Heart left ventricle (tissue), 16 donors: ENCODE measurements at regions not wholly inside any gene's neighbourhood (a gene's known extent, or its start where the extent isn't known, plus 50 kb on each side); places are given as distances from the start of the nearest gene placed in this dataset.

Experiments used
- ATAC-seq, 4 donors: fragments of 200-7000 bp; cut with Tn5 transposase; one replicate each; pipeline ENCODE4 v1.9.1; 2020 to 2022; ENCODE audit warnings: moderate library complexity in 4 of 4, mild to moderate bottlenecking in 3 of 4, moderate number of reproducible peaks in 1 of 4
- DNase-seq, 5 donors: peaks; one replicate each; pipeline ENCODE4 v3.0.0-alpha.2; 2020
- H3K27ac ChIP-seq, 12 donors: fragments of 200-600 bp; sonication (generic) in 4 of 12; one replicate each; pipeline versions ENCODE4 v1.5.0 to v1.8.0; 2016 to 2022; ENCODE audit warnings: mild to moderate bottlenecking in 2 of 12
- H3K27me3 ChIP-seq, 9 donors: fragments of 200-600 bp; sonication (generic) in 2 of 9; one replicate each; pipeline versions ENCODE4 v1.5.1 to v1.8.0; 2016 to 2022; ENCODE audit warnings: mild to moderate bottlenecking in 3 of 9
- H3K36me3 ChIP-seq, 9 donors: fragments of 200-600 bp; sonication (generic) in 2 of 9; one replicate each; pipeline versions ENCODE4 v1.5.0 to v1.8.0; 2018 to 2022; ENCODE audit warnings: mild to moderate bottlenecking in 2 of 9
- H3K4me1 ChIP-seq, 12 donors: fragments of 200-600 bp; sonication (generic) in 4 of 12; one replicate each; pipeline versions ENCODE4 v1.5.0 to v1.8.0; 2016 to 2022; ENCODE audit warnings: mild to moderate bottlenecking in 3 of 12
- H3K4me3 ChIP-seq, 12 donors: fragments of 200-600 bp; sonication (generic) in 4 of 12; one replicate each; pipeline versions ENCODE4 v1.5.0 to v1.8.0; 2017 to 2022; ENCODE audit warnings: mild to moderate bottlenecking in 9 of 12, moderate library complexity in 4 of 12
- H3K9me3 ChIP-seq, 12 donors: fragments of 200-600 bp; sonication (generic) in 4 of 12; one replicate each; pipeline versions ENCODE4 v1.5.0 to v1.8.0; 2016 to 2022; ENCODE audit warnings: mild to moderate bottlenecking in 1 of 12
- CTCF ChIP-seq, 12 donors: fragments of 200-600 bp; sonication (generic) in 4 of 12; IDR thresholded peaks; one replicate each; pipeline versions ENCODE4 v1.5.0 to v1.8.0; 2018 to 2022; ENCODE audit warnings: antibody characterized with exemption in 12 of 12, mild to moderate bottlenecking in 5 of 12
- POLR2A ChIP-seq, 2 donors: fragments of 450-650 bp; IDR thresholded peaks; one replicate each; pipeline ENCODE4 v1.6.1; 2017; ENCODE audit warnings: antibody characterized with exemption in 2 of 2, mild to moderate bottlenecking in 2 of 2, moderate library complexity in 2 of 2
- WGBS, 4 donors: extraction: QIAGEN DNeasy Blood & Tissue Kit in 2 of 4; methylation state at CpG; one replicate each; pipeline versions ENCODE4 v1.1.5 to v1.1.7; 2013 to 2018; 5-methylcytosine and 5-hydroxymethylcytosine counted together
- intact Hi-C, 10 donors: fragments of 100-400 bp; cut with DNase I; formaldehyde crosslinking; loops; one replicate each; pipeline versions ENCODE4 v1.11.1 to v1.14.2; 2022
- donor health status: ischemic (EF 13 %, LVEDD 7.1; RV severe dilation, severe dysfunction).
- donor health status: healthy with polysubstance abuse.
- donor health status: DM: no; HTN: yes; CAD: no.
- donor health status: DM: no; HTN: no; CAD: no.
- donor health status: ischemic (EF 25% LVEDD 6.9; RV normal size, moderate dysfunction).
- donor health status: ischemic (EF 25% LVEDD 5.7; RV mildly dilated, moderate dysfunction).
- donor health status: healthy.
- donor health status: DM: yes; HTN: yes; CAD: no.
- donor health status: ischemic (EF 35%, LVEDD 5.7; RV mildly dilated, moderate dysfunction).
- donor health status: nonischemic (EF 11% LVEDD 7.7; RV severe dilation, severe dysfunction).
- donor health status: DM: yes; HTN: yes; CAD: no.
- donor health status: PGD.
- donor health status: ischemic (EF 29% LVEDD 5.4; RV normal size, mild dysfunction).
- donor health status: nonischemic (EF 23%, LVEDD 6.1; RV moderate dilation, normal function).

- H3K4me3 ChIP-seq: no peak overlapping the region
- no peaks in the 10 kb centered on the region for H3K9me3 ChIP-seq
- TF ChIP-seq CTCF (IDR thresholded peaks at IDR 0.05): no peak
- TF ChIP-seq POLR2A (IDR thresholded peaks at IDR 0.05): no peak
- no peaks in the 10 kb centered on the region for H3K36me3 ChIP-seq
- H3K27ac ChIP-seq: no peak overlapping the region
- H3K4me1 ChIP-seq: no peaks in the 10 kb centered on the region
- ATAC-seq (no peak), DNase-seq (no peak)
- intact Hi-C loops: no loop called here
- WGBS, 4 donors: 63 to 74% (median 69%) methylated on average over 4 of the region's 4 CpGs
- no peaks in the 10 kb centered on the region for H3K27me3 ChIP-seq
Measured at GRCh38 chrX:39782276-39782675, 315.5 kb downstream of the BCOR start.

DNA sequence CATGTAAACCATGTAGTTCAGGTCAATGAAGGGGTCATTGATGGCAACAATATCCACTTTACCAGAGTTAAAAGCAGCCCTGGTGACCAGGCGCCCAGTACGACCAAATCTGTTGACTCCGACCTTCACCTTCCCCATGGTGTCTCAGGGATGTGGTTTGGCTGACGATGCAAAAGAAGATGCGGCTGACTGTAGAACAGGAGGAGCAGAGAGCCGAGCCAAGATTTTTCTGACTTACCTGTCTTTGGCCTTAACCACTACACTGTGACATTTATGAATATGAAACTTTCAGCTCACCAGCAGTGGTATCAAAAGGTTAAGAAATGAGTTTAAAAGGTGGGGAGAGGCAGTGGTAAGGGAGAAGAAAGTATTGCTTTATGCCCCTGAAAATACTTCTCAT is 309.8 kb downstream of the BCOR start:
- intact Hi-C loops: no loop called here
- no peak overlapping the region for H3K4me3 ChIP-seq
- DNase-seq: no peak
- no peak for ATAC-seq
- 92 to 99% (median 95%) methylated on average over 6 of the region's 6 CpGs for WGBS, 4 donors
- H3K27ac ChIP-seq: no peak overlapping the region
- TF ChIP-seq CTCF (IDR thresholded peaks at IDR 0.05): no peak
- no peak for TF ChIP-seq POLR2A (IDR thresholded peaks at IDR 0.05)
- H3K4me1 ChIP-seq: no peaks in the 10 kb centered on the region
- H3K36me3 ChIP-seq: no peaks in the 10 kb centered on the region
- peaks cover 0 to 7% (median 0%) of the 10 kb centered on the region in 9 donors for H3K27me3 ChIP-seq
- H3K9me3 ChIP-seq: no peaks in the 10 kb centered on the region

GRCh38 chrX:39788521-39788920 is 309.2 kb downstream of the BCOR start:
- Histone ChIP-seq H3K9me3 (no peaks in the 10 kb centered on the region), H3K36me3 (no peaks in the 10 kb centered on the region), H3K4me1 (no peaks in the 10 kb centered on the region), H3K4me3 (no peak overlapping the region), H3K27me3 (peaks cover 0 to 7% (median 0%) of the 10 kb centered on the region in 9 donors), H3K27ac (no peak overlapping the region)
- TF ChIP-seq POLR2A (IDR thresholded peaks at IDR 0.05) (no peak), CTCF (IDR thresholded peaks at IDR 0.05) (no peak)
- DNase-seq (no peak), ATAC-seq (no peak)
- intact Hi-C loops: no loop called here
- 76 to 97% (median 93%) methylated on average over 6 of the region's 6 CpGs for WGBS, 4 donors

DNA sequence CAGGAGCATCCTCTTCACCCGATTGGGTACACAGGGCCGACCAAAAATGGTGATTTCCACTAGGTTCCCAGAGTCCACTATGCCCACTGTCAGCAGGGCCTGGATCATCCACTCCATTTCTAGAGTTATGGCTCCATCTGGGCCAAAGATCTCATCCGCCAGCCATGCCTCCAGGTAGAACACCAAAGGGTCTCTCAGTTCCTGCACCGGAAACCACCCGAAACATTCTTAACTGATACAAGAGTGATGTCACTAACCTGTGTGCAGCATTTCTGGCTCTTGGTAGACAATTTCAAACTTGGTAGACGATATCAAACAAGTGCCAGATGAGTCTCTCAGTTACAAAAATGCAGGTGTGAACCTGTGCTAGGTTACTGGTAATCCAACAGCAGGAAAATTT is 306.1 kb downstream of the BCOR start:
- intact Hi-C loops: no loop called here
- H3K27ac ChIP-seq: no peak overlapping the region
- H3K36me3 ChIP-seq: no peaks in the 10 kb centered on the region
- TF ChIP-seq CTCF (IDR thresholded peaks at IDR 0.05) (no peak), POLR2A (IDR thresholded peaks at IDR 0.05) (no peak)
- H3K27me3 ChIP-seq: peaks cover 0 to 10% (median 0%) of the 10 kb centered on the region in 9 donors
- H3K9me3 ChIP-seq: no peaks in the 10 kb centered on the region
- no peak for DNase-seq
- H3K4me1 ChIP-seq: no peaks in the 10 kb centered on the region
- ATAC-seq: no peak
- 85 to 98% (median 93%) methylated on average over 6 of the region's 6 CpGs for WGBS, 4 donors
- H3K4me3 ChIP-seq: no peak overlapping the region
